OCI-LY7 (cell line): ENCODE measurements at regions not wholly inside any gene's neighbourhood (a gene's known extent, or its start where the extent isn't known, plus 50 kb on each side); places are given as distances from the start of the nearest gene placed in this dataset.

ENCODE experiments used
- BruUV-seq: library from RNA; stranded (reverse); fragments of 400-500 nt; replicated peaks from 2 replicates; lab custom pipeline; 2021; lab: Mats Ljungman, UMichigan
- CTCF ChIA-PET: fragments of 300-600 bp; sonication (Branson Sonifier 250); formaldehyde crosslinking; loops from one replicate; lab custom pipeline; 2022; ENCODE audit warnings: antibody characterized with exemption; ENCODE audit not compliant: unreplicated experiment; lab: Charles Lee
- POLR2A ChIA-PET: fragments of 300-600 bp; sonication (Branson Sonifier 250); formaldehyde crosslinking; loops from one replicate; lab custom pipeline; 2022; ENCODE audit warnings: antibody characterized with exemption; lab: Charles Lee
- DNase-seq: peaks from one replicate; pipeline ENCODE4 v3.0.0-alpha.2; 2015; ENCODE audit warnings: low spot score
- H2AFZ ChIP-seq: fragments of 200-600 bp; sonication (generic), shearing (Covaris generic); 2 replicates; pipeline ENCODE4 v1.6.1; 2014; ENCODE audit warnings: mild to moderate bottlenecking, antibody characterized with exemption, low read length, moderate library complexity
- H3K27ac ChIP-seq: fragments of 200-600 bp; sonication (generic); 2 replicates; pipeline ENCODE4 v1.5.1; 2014; ENCODE audit warnings: mixed run types, low read depth, mild to moderate bottlenecking, moderate library complexity, low read length, inconsistent platforms; ENCODE audit not compliant: poor library complexity, severe bottlenecking
- H3K36me3 ChIP-seq: fragments of 200-600 bp; sonication (generic); 2 replicates; pipeline ENCODE4 v1.6.1; 2014; ENCODE audit warnings: mild to moderate bottlenecking, antibody characterized with exemption, low read length, moderate library complexity, mixed read lengths; ENCODE audit not compliant: insufficient read depth
- H3K4me1 ChIP-seq: fragments of 200-600 bp; sonication (generic); 2 replicates; pipeline ENCODE4 v1.5.1; 2014; ENCODE audit warnings: mild to moderate bottlenecking, low read length; ENCODE audit not compliant: insufficient read depth, poor library complexity, severe bottlenecking
- H3K4me2 ChIP-seq: fragments of 200-600 bp; sonication (generic); 2 replicates; pipeline ENCODE4 v1.6.1; 2014; ENCODE audit warnings: mild to moderate bottlenecking, low read length
- H3K4me3 ChIP-seq: fragments of 200-600 bp; sonication (generic); 2 replicates; pipeline ENCODE4 v1.5.1; 2014; ENCODE audit warnings: mild to moderate bottlenecking, low read depth, low read length; ENCODE audit not compliant: poor library complexity, severe bottlenecking
- H3K79me2 ChIP-seq: fragments of 200-600 bp; sonication (generic); 2 replicates; pipeline ENCODE4 v1.6.1; 2016; ENCODE audit warnings: low read depth, mild to moderate bottlenecking, low read length, moderate library complexity, mixed read lengths; ENCODE audit not compliant: insufficient read depth
- H3K9me2 ChIP-seq: fragments of 200-600 bp; sonication (generic); 2 replicates; pipeline ENCODE4 v1.6.1; 2016; ENCODE audit warnings: mild to moderate bottlenecking, low read length, mixed read lengths; ENCODE audit not compliant: insufficient read depth
- H3K9me3 ChIP-seq: fragments of 200-600 bp; sonication (generic); 2 replicates; pipeline ENCODE4 v1.6.1; 2014; ENCODE audit warnings: mild to moderate bottlenecking, mixed run types, low read length, mixed read lengths
- H4K20me1 ChIP-seq: fragments of 200-600 bp; sonication (generic); 2 replicates; pipeline ENCODE4 v1.6.1; 2014; ENCODE audit warnings: mild to moderate bottlenecking, antibody characterized with exemption, low read length, moderate library complexity, mixed read lengths; ENCODE audit not compliant: insufficient read depth
- EZH2phosphoT487 ChIP-seq: fragments of 200-600 bp; sonication (generic); IDR thresholded peaks from 2 replicates; pipeline ENCODE4 v1.6.1; 2018; ENCODE audit warnings: low read depth, borderline replicate concordance, mild to moderate bottlenecking, mixed run types, antibody characterized with exemption, low read length, moderate library complexity, mixed read lengths
- intact Hi-C: fragments of 100-400 bp; cut with micrococcal nuclease; formaldehyde crosslinking; loops from one replicate; pipeline ENCODE4 v1.10.0; 2022; ENCODE audit not compliant: unreplicated experiment
- TF ChIP-seq, protein P1 (sequence below): fragments of 200-600 bp; sonication (generic); conservative IDR thresholded peaks from 2 replicates; pipeline ENCODE4 v1.5.1; 2014; ENCODE audit warnings: mild to moderate bottlenecking, antibody characterized with exemption, low read length, moderate library complexity, mixed read lengths

DNA sequence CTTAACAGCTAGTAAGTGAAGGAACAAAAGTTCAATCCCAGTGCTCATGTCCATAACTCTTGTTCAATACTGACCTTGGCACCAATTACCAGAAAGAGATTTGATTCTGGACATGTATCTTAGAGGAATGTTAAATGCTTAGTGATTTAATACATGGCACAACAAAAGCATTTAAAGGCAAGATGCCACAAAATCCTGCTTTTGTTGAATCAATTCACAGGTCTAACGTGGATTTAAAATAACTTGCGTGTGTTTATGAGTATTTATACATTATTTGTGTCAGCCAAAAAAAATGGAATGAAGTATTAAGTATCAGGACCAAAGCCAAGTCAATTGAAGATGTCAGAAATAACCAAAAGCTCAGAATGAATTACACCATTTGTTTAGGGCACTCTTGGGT is 85.4 kb upstream of the GIMD1 start:
- no peaks in the 10 kb centered on the region for H3K9me3 ChIP-seq
- H3K4me3 ChIP-seq = no peak overlapping the region
- ChIA-PET CTCF (no interaction called here), POLR2A (no interaction called here)
- H3K27ac ChIP-seq = no peak overlapping the region
- H3K4me2 ChIP-seq = no peak overlapping the region
- H4K20me1 ChIP-seq = no peaks in the 10 kb centered on the region
- H3K36me3 ChIP-seq = no peaks in the 10 kb centered on the region
- no peak for DNase-seq
- no peaks in the 10 kb centered on the region for H3K4me1 ChIP-seq
- no peaks in the 10 kb centered on the region for H3K9me2 ChIP-seq
- BruUV-seq = no TSS peak
- TF ChIP-seq, protein P1, sequence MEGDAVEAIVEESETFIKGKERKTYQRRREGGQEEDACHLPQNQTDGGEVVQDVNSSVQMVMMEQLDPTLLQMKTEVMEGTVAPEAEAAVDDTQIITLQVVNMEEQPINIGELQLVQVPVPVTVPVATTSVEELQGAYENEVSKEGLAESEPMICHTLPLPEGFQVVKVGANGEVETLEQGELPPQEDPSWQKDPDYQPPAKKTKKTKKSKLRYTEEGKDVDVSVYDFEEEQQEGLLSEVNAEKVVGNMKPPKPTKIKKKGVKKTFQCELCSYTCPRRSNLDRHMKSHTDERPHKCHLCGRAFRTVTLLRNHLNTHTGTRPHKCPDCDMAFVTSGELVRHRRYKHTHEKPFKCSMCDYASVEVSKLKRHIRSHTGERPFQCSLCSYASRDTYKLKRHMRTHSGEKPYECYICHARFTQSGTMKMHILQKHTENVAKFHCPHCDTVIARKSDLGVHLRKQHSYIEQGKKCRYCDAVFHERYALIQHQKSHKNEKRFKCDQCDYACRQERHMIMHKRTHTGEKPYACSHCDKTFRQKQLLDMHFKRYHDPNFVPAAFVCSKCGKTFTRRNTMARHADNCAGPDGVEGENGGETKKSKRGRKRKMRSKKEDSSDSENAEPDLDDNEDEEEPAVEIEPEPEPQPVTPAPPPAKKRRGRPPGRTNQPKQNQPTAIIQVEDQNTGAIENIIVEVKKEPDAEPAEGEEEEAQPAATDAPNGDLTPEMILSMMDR = no peak
- no peak for TF ChIP-seq EZH2phosphoT487
- H3K79me2 ChIP-seq = no peaks in the 10 kb centered on the region
- intact Hi-C loops = no loop called here
- H2AFZ ChIP-seq = no peak overlapping the region

DNA sequence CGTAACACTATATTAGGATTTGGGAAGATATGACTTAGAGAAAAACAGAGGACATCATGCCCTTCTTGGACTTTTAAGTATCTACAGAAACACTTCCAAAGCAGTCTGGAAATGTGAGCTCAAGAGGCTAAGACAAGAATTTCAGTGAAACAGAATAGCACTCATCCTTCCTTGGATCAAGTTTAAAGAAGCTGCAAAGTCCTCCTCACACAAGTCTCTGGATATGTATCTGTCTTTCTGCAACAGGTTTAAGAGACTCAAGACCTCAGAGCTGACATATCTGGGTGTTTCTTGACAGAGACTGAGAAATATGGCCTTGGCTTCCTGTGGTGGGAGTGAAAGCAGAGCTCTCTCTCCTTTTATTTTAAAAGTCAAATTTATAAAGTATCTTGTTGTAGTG is 82.5 kb upstream of the GIMD1 start:
- Histone ChIP-seq H2AFZ (no peak overlapping the region), H3K79me2 (no peaks in the 10 kb centered on the region), H3K9me2 (no peaks in the 10 kb centered on the region), H3K4me3 (no peak overlapping the region), H3K27ac (no peak overlapping the region), H4K20me1 (no peaks in the 10 kb centered on the region), H3K9me3 (no peaks in the 10 kb centered on the region), H3K36me3 (no peaks in the 10 kb centered on the region), H3K4me2 (no peak overlapping the region), H3K4me1 (no peaks in the 10 kb centered on the region)
- DNase-seq = no peak
- intact Hi-C loops = no loop called here
- CTCF ChIA-PET = no interaction called here
- BruUV-seq = no TSS peak
- POLR2A ChIA-PET = no interaction called here
- TF ChIP-seq, protein P1 = no peak
- TF ChIP-seq EZH2phosphoT487 = no peak

DNA sequence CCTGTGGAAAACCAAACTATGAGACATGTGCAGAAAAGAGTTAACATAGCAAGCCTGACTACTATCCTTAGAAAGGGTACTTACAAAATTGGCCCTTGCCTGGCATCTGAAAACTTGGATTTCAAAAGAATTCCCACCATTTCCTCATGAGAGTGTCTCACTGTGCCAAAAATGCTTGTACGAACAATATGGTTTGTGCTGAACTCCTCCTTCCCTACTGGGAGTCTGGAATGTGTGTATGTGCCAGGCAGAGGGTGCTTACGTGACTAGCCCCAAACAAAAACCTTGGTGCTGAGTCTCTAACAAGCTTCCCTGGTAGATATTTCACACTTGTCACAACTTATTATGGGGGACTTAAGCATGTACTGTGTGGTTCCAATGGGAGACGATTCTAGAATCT is 81.7 kb upstream of the GIMD1 start:
- Histone ChIP-seq H3K4me2 (no peak overlapping the region), H3K4me3 (no peak overlapping the region), H3K9me3 (no peaks in the 10 kb centered on the region), H2AFZ (no peak overlapping the region), H3K9me2 (no peaks in the 10 kb centered on the region), H3K79me2 (no peaks in the 10 kb centered on the region), H3K27ac (no peak overlapping the region), H4K20me1 (no peaks in the 10 kb centered on the region), H3K36me3 (no peaks in the 10 kb centered on the region), H3K4me1 (no peaks in the 10 kb centered on the region)
- TF ChIP-seq, protein P1 = no peak
- TF ChIP-seq EZH2phosphoT487 = no peak
- no peak for DNase-seq
- ChIA-PET CTCF (no interaction called here), POLR2A (interaction anchor here (0.6 kb wide), 1 partner anchor 120 kb away, joined by 3 read pairs; no protein-coding TSS in a partner anchor)
- intact Hi-C loops = no loop called here
- no TSS peak for BruUV-seq
